Ovary (tissue), 3 donors: ENCODE measurements at regions not wholly inside any gene's neighbourhood (a gene's known extent, or its start where the extent isn't known, plus 50 kb on each side); places are given as distances from the start of the nearest gene placed in this dataset.

Experiments used
- CTCF ChIP-seq, 3 donors: fragments of 450-650 bp in 2 of 3; fragments of 200-600 bp in 1 of 3; IDR thresholded peaks; one replicate each; pipeline versions ENCODE4 v1.5.1 to v1.8.0; 2016 to 2022; ENCODE audit warnings: antibody characterized with exemption in 3 of 3, mild to moderate bottlenecking in 1 of 3
- EP300 ChIP-seq: sonication (generic); formaldehyde crosslinking; IDR thresholded peaks from one replicate; pipeline ENCODE4 v1.6.1; 2017; ENCODE audit warnings: antibody characterized with exemption
- POLR2A ChIP-seq: fragments of 450-650 bp; IDR thresholded peaks from one replicate; pipeline ENCODE4 v1.6.1; 2017; ENCODE audit warnings: antibody characterized with exemption, mild to moderate bottlenecking, moderate library complexity
- donor health status: DM: no; HTN: no; CAD: no.

DNA sequence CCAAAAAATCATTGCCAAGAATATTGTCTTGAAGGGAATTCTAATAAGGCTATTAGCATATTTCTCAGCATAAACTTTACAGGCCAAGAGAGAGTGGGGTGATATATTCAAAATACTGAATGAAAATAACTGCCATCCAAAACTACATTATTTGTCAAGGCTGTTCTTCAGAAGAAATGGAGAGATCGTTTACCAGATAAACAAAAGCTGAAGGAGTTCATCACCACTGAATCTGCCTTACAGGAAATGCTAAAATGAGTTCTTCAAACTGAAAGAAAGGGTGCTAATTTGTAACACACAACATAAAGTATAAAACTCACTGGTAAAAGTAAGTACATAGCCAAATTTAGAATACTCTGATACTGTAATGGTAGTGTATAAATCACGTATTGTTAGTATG, 517.0 kb downstream of the TENT5A start:
- TF ChIP-seq CTCF (IDR thresholded peaks at IDR 0.05) (no peak), POLR2A (no peak), EP300 (no peak)
